ENCODE measurements at regions not wholly inside any gene's neighbourhood (a gene's known extent, or its start where the extent isn't known, plus 50 kb on each side); places are given as distances from the start of the nearest gene placed in this dataset.

DNA sequence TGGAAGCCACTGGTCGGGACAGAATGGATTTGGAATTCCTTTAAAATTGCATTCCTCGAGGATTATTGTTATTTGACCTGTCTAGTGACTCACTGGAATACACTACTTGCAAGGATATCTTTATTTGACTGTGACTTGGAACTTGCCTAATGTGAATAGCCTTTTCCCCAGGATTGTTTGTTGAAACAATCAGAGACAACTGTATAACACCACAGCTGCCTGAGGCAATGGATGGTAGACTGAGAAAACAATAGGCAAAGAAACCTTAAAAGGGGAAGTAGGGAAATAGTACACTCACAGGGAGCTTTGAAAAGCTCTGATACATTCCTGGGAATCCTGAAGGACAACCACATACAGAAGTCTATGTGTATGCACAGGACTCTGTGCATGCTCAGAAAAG is 465.3 kb downstream of the BMP2 start:
- TF ChIP-seq MAFK (IDR thresholded peaks at IDR 0.05; ENCODE audit: partially characterized antibody), result no peak
- TF ChIP-seq, protein P1, sequence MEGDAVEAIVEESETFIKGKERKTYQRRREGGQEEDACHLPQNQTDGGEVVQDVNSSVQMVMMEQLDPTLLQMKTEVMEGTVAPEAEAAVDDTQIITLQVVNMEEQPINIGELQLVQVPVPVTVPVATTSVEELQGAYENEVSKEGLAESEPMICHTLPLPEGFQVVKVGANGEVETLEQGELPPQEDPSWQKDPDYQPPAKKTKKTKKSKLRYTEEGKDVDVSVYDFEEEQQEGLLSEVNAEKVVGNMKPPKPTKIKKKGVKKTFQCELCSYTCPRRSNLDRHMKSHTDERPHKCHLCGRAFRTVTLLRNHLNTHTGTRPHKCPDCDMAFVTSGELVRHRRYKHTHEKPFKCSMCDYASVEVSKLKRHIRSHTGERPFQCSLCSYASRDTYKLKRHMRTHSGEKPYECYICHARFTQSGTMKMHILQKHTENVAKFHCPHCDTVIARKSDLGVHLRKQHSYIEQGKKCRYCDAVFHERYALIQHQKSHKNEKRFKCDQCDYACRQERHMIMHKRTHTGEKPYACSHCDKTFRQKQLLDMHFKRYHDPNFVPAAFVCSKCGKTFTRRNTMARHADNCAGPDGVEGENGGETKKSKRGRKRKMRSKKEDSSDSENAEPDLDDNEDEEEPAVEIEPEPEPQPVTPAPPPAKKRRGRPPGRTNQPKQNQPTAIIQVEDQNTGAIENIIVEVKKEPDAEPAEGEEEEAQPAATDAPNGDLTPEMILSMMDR (IDR thresholded peaks at IDR 0.05), result no peak
- no peak for TF ChIP-seq FOSL2 (IDR thresholded peaks at IDR 0.05)
- TF ChIP-seq FOSL2 (CRISPR knock-in tag; IDR thresholded peaks at IDR 0.05), result no peak
- TF ChIP-seq EP300 (IDR thresholded peaks at IDR 0.05), result no peak
- TF ChIP-seq, protein P2, sequence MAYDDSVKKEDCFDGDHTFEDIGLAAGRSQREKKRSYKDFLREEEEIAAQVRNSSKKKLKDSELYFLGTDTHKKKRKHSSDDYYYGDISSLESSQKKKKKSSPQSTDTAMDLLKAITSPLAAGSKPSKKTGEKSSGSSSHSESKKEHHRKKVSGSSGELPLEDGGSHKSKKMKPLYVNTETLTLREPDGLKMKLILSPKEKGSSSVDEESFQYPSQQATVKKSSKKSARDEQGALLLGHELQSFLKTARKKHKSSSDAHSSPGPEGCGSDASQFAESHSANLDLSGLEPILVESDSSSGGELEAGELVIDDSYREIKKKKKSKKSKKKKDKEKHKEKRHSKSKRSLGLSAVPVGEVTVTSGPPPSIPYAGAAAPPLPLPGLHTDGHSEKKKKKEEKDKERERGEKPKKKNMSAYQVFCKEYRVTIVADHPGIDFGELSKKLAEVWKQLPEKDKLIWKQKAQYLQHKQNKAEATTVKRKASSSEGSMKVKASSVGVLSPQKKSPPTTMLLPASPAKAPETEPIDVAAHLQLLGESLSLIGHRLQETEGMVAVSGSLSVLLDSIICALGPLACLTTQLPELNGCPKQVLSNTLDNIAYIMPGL (CRISPR knock-in tag; IDR thresholded peaks at IDR 0.05; ENCODE audit: borderline replicate concordance), result no peak
- TF ChIP-seq, protein P3, sequence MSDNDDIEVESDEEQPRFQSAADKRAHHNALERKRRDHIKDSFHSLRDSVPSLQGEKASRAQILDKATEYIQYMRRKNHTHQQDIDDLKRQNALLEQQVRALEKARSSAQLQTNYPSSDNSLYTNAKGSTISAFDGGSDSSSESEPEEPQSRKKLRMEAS (IDR thresholded peaks at IDR 0.05), result no peak
- TF ChIP-seq POLR2A (IDR thresholded peaks at IDR 0.05; ENCODE audit: low read length), result no peak

Data from A549 (cell line).